ENCODE measurements at regions not wholly inside any gene's neighbourhood (a gene's known extent, or its start where the extent isn't known, plus 50 kb on each side); places are given as distances from the start of the nearest gene placed in this dataset.

DNA sequence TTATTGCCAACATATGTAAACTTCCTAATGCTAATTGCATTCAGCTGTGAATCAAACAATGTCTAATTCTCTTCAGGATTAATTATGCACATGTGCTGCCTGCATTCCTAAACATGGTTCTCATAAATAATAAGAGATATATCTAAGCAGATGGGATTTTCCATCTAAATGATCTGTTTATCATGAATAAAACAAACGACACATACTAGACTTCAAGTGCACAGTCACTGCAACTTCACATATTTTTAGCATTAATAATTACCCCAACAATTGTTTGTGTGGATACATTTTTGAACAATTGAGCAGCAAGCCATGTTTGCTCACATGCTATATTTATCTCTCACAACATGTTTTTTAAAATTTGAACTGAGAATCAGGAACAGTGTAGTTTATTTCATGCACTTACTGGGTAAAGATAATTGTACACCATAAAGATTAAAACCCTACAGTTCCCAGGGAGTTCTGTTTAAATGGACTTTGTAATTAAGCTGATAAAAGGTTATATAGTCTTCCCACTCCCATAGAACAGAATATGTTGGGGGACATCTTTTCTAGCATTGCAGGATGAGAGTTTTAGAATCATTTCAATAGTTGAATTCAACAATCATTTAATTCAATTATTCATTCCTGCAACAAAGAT lies 378.5 kb downstream of the MDFIC start:
- no peak overlapping the region for H2BK120ac ChIP-seq (ENCODE audit: insufficient read depth, low read length, poor library complexity)
- no peak overlapping the region for H2BK12ac ChIP-seq (ENCODE audit: low read length)
- no peaks in the 10 kb centered on the region for H3K9me3 ChIP-seq (ENCODE audit: insufficient read depth, low read depth, low read length)
- H3K4me1 ChIP-seq (ENCODE audit: control insufficient read depth in 1 of 2, insufficient read depth in 2 of 2, low read length in 2 of 2) = no peaks in the 10 kb centered on the region
- H3K23ac ChIP-seq (ENCODE audit: low read length) = no peak overlapping the region
- H2AFZ ChIP-seq (ENCODE audit: insufficient read depth, low read length, poor library complexity) = no peak overlapping the region
- H3K27me3 ChIP-seq (ENCODE audit: insufficient read depth, low read length) = no peaks in the 10 kb centered on the region
- no peak overlapping the region for H3K4me2 ChIP-seq (ENCODE audit: low read length)
- WGBS (ENCODE audit: extremely low coverage, insufficient coverage, insufficient read length) = no CpG with 5 or more reads among the region's 1 CpG
- no peaks in the 10 kb centered on the region for H3K79me2 ChIP-seq (ENCODE audit: control insufficient read depth, insufficient read depth, low read length, poor library complexity)
- H3K14ac ChIP-seq (ENCODE audit: low read length) = no peak overlapping the region
- no peak overlapping the region for H3K9ac ChIP-seq (ENCODE audit: low read length)
- no peak overlapping the region for H2AK5ac ChIP-seq (ENCODE audit: low read length)
- H4K91ac ChIP-seq (ENCODE audit: low read depth, low read length) = no peak overlapping the region
- H2BK5ac ChIP-seq (ENCODE audit: low read depth, low read length, poor library complexity) = no peak overlapping the region
- no peak overlapping the region for H4K8ac ChIP-seq (ENCODE audit: low read depth, low read length)
- no peaks in the 10 kb centered on the region for H3K79me1 ChIP-seq (ENCODE audit: low read length)
- H3K4me3 ChIP-seq (ENCODE audit: low read depth, low read length) = no peak overlapping the region
- no peak overlapping the region for H3K18ac ChIP-seq (ENCODE audit: low read length)
- H3K4ac ChIP-seq (ENCODE audit: low read depth, low read length) = no peak overlapping the region
- no peak overlapping the region for H3K27ac ChIP-seq (ENCODE audit: low read depth, low read length)
- no peak for DNase-seq
- H4K12ac ChIP-seq (ENCODE audit: low read depth, low read length) = no peak overlapping the region
- no peaks in the 10 kb centered on the region for H3K36me3 ChIP-seq (ENCODE audit: control insufficient read depth in 1 of 2, insufficient read depth in 2 of 2, low read length in 2 of 2)

- no peak overlapping the region for H2BK5ac ChIP-seq (ENCODE audit: low read depth, low read length, poor library complexity)
- no peak overlapping the region for H4K12ac ChIP-seq (ENCODE audit: low read depth, low read length)
- H3K4me2 ChIP-seq (ENCODE audit: low read length) = no peak overlapping the region
- H3K4ac ChIP-seq (ENCODE audit: low read depth, low read length) = no peak overlapping the region
- H3K36me3 ChIP-seq (ENCODE audit: control insufficient read depth in 1 of 2, insufficient read depth in 2 of 2, low read length in 2 of 2) = no peaks in the 10 kb centered on the region
- no peak overlapping the region for H4K8ac ChIP-seq (ENCODE audit: low read depth, low read length)
- no peak overlapping the region for H2BK120ac ChIP-seq (ENCODE audit: insufficient read depth, low read length, poor library complexity)
- no peaks in the 10 kb centered on the region for H3K79me1 ChIP-seq (ENCODE audit: low read length)
- no peak overlapping the region for H3K14ac ChIP-seq (ENCODE audit: low read length)
- no peak overlapping the region for H3K23ac ChIP-seq (ENCODE audit: low read length)
- no peak for DNase-seq
- no peak overlapping the region for H2AK5ac ChIP-seq (ENCODE audit: low read length)
- no peaks in the 10 kb centered on the region for H3K27me3 ChIP-seq (ENCODE audit: insufficient read depth, low read length)
- no peaks in the 10 kb centered on the region for H3K9me3 ChIP-seq (ENCODE audit: insufficient read depth, low read depth, low read length)
- H2AFZ ChIP-seq (ENCODE audit: insufficient read depth, low read length, poor library complexity) = no peak overlapping the region
- no CpG with 5 or more reads among the region's 6 CpGs for WGBS (ENCODE audit: extremely low coverage, insufficient coverage, insufficient read length)
- H4K91ac ChIP-seq (ENCODE audit: low read depth, low read length) = no peak overlapping the region
- H3K27ac ChIP-seq (ENCODE audit: low read depth, low read length) = no peak overlapping the region
- no peaks in the 10 kb centered on the region for H3K79me2 ChIP-seq (ENCODE audit: control insufficient read depth, insufficient read depth, low read length, poor library complexity)
- no peaks in the 10 kb centered on the region for H3K4me1 ChIP-seq (ENCODE audit: control insufficient read depth in 1 of 2, insufficient read depth in 2 of 2, low read length in 2 of 2)
- no peak overlapping the region for H3K9ac ChIP-seq (ENCODE audit: low read length)
- H3K18ac ChIP-seq (ENCODE audit: low read length) = no peak overlapping the region
- no peak overlapping the region for H3K4me3 ChIP-seq (ENCODE audit: low read depth, low read length)
- no peak overlapping the region for H2BK12ac ChIP-seq (ENCODE audit: low read length)
These were observed 377.6 kb downstream of the MDFIC start for GRCh38 chr7:115299397-115300037.

DNA sequence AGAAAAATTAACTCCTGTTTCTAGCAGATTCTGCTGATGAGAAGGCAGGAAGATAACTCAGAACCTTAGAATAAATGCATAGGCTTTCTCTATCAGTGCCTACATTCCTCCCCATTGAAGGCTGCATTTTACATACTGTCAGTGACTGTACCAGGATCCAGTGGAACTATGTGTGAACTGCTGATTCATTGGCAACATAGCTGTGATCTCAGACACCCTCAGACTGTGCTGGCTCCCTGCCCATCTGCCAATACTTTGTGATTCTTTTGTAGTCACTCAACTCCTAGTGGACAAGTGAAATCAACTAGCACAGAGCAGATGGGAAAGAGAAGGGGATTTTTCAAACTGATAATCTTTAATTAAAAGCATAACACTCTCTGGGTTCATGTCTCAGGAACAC lies 375.8 kb downstream of the MDFIC start:
- Histone ChIP-seq H3K36me3 (ENCODE audit: control insufficient read depth in 1 of 2, insufficient read depth in 2 of 2, low read length in 2 of 2) (no peaks in the 10 kb centered on the region), H2BK120ac (ENCODE audit: insufficient read depth, low read length, poor library complexity) (no peak overlapping the region), H3K4me1 (ENCODE audit: control insufficient read depth in 1 of 2, insufficient read depth in 2 of 2, low read length in 2 of 2) (no peaks in the 10 kb centered on the region), H3K4me2 (ENCODE audit: low read length) (no peak overlapping the region), H3K18ac (ENCODE audit: low read length) (no peak overlapping the region), H3K4ac (ENCODE audit: low read depth, low read length) (no peak overlapping the region), H4K91ac (ENCODE audit: low read depth, low read length) (no peak overlapping the region), H3K27me3 (ENCODE audit: insufficient read depth, low read length) (no peaks in the 10 kb centered on the region), H2AFZ (ENCODE audit: insufficient read depth, low read length, poor library complexity) (no peak overlapping the region), H4K8ac (ENCODE audit: low read depth, low read length) (no peak overlapping the region), H3K9me3 (ENCODE audit: insufficient read depth, low read depth, low read length) (no peaks in the 10 kb centered on the region), H2BK12ac (ENCODE audit: low read length) (no peak overlapping the region), H3K79me2 (ENCODE audit: control insufficient read depth, insufficient read depth, low read length, poor library complexity) (no peaks in the 10 kb centered on the region), H3K23ac (ENCODE audit: low read length) (peak overlapping the region; percentile 33), H4K12ac (ENCODE audit: low read depth, low read length) (no peak overlapping the region), H3K4me3 (ENCODE audit: low read depth, low read length) (no peak overlapping the region), H3K27ac (ENCODE audit: low read depth, low read length) (no peak overlapping the region), H3K9ac (ENCODE audit: low read length) (no peak overlapping the region), H3K79me1 (ENCODE audit: low read length) (no peaks in the 10 kb centered on the region), H2BK5ac (ENCODE audit: low read depth, low read length, poor library complexity) (no peak overlapping the region), H3K14ac (ENCODE audit: low read length) (no peak overlapping the region), H2AK5ac (ENCODE audit: low read length) (no peak overlapping the region)
- DNase-seq = peak; percentile 67 to 69

DNA sequence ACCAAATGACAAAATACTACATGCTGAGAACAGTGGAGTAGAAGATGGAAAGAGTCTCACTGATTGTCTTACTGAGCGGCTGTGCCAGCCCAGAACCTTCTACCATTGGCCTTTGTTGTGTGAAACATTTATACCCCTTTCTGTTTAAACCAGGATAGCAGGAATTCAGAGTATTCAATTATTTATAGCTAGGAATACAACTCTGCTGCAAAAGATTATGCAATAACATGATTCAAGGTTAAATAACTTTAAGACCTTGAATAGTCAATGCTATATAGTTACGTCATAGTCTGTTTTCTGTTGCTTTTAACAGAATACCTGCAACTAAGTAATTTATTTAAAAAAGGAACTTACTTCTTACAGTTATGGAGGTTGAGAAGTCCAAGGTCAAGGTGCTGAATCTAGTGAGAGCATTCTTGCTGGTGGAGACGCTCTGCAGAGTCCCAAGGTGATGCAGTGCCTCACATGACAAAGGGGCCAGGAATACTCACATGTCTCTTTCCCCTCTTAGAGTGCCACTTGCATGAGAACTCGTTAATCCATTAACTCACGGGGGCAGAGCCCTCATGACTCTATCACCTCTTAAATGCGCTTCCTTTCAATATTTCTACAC lies 371.8 kb downstream of the MDFIC start:
- H3K9ac ChIP-seq (ENCODE audit: low read length) = no peak overlapping the region
- H3K79me1 ChIP-seq (ENCODE audit: low read length) = no peaks in the 10 kb centered on the region
- H3K18ac ChIP-seq (ENCODE audit: low read length) = no peak overlapping the region
- no peaks in the 10 kb centered on the region for H3K9me3 ChIP-seq (ENCODE audit: insufficient read depth, low read depth, low read length)
- no peak overlapping the region for H4K8ac ChIP-seq (ENCODE audit: low read depth, low read length)
- no CpG with 5 or more reads among the region's 6 CpGs for WGBS (ENCODE audit: extremely low coverage, insufficient coverage, insufficient read length)
- no peak overlapping the region for H2BK12ac ChIP-seq (ENCODE audit: low read length)
- H4K91ac ChIP-seq (ENCODE audit: low read depth, low read length) = no peak overlapping the region
- no peaks in the 10 kb centered on the region for H3K36me3 ChIP-seq (ENCODE audit: control insufficient read depth in 1 of 2, insufficient read depth in 2 of 2, low read length in 2 of 2)
- no peak overlapping the region for H2AK5ac ChIP-seq (ENCODE audit: low read length)
- no peak overlapping the region for H3K27ac ChIP-seq (ENCODE audit: low read depth, low read length)
- H2AFZ ChIP-seq (ENCODE audit: insufficient read depth, low read length, poor library complexity) = no peak overlapping the region
- no peak overlapping the region for H4K12ac ChIP-seq (ENCODE audit: low read depth, low read length)
- DNase-seq = peak in 1 of 2 donors; percentile 6
- no peak overlapping the region for H2BK120ac ChIP-seq (ENCODE audit: insufficient read depth, low read length, poor library complexity)
- no peak overlapping the region for H2BK5ac ChIP-seq (ENCODE audit: low read depth, low read length, poor library complexity)
- H3K4me3 ChIP-seq (ENCODE audit: low read depth, low read length) = no peak overlapping the region
- no peaks in the 10 kb centered on the region for H3K4me1 ChIP-seq (ENCODE audit: control insufficient read depth in 1 of 2, insufficient read depth in 2 of 2, low read length in 2 of 2)
- H3K4ac ChIP-seq (ENCODE audit: low read depth, low read length) = no peak overlapping the region
- no peaks in the 10 kb centered on the region for H3K79me2 ChIP-seq (ENCODE audit: control insufficient read depth, insufficient read depth, low read length, poor library complexity)
- H3K27me3 ChIP-seq (ENCODE audit: insufficient read depth, low read length) = no peaks in the 10 kb centered on the region
- no peak overlapping the region for H3K23ac ChIP-seq (ENCODE audit: low read length)
- H3K4me2 ChIP-seq (ENCODE audit: low read length) = no peak overlapping the region
- H3K14ac ChIP-seq (ENCODE audit: low read length) = no peak overlapping the region

Measured in trophoblast cell (in vitro differentiated cells and primary cell).